Gastrocnemius medialis (tissue), 4 donors: ENCODE measurements at regions not wholly inside any gene's neighbourhood (a gene's known extent, or its start where the extent isn't known, plus 50 kb on each side); places are given as distances from the start of the nearest gene placed in this dataset.

ENCODE experiments used
- CTCF ChIP-seq, 5 experiments: fragments of 450-650 bp in 3 of 5; fragments of 200-600 bp in 2 of 5; sonication (generic) in 2 of 5; IDR thresholded peaks in 4 of 5; conservative IDR thresholded peaks in 1 of 5; 1 replicate in 4 of 5; 2 replicates in 1 of 5; pipeline ENCODE4 v1.5.1; 2016 to 2019; ENCODE audit warnings: antibody characterized with exemption in 5 of 5, mild to moderate bottlenecking in 3 of 5, moderate library complexity in 3 of 5
- POLR2A ChIP-seq, 2 donors: fragments of 450-650 bp; IDR thresholded peaks; one replicate each; pipeline ENCODE4 v1.6.1; 2017; ENCODE audit warnings: antibody characterized with exemption in 2 of 2, mild to moderate bottlenecking in 2 of 2, moderate library complexity in 2 of 2

GRCh38 chr2:95760806-95761525 is 169.2 kb downstream of the TRIM43 start:
- TF ChIP-seq CTCF (IDR thresholded peaks at IDR 0.05 in 4 of 5, conservative IDR thresholded peaks at IDR 0.05 in 1 of 5), result no peak
- no peak for TF ChIP-seq POLR2A (IDR thresholded peaks at IDR 0.05)
